ENCODE measurements at regions not wholly inside any gene's neighbourhood (a gene's known extent, or its start where the extent isn't known, plus 50 kb on each side); places are given as distances from the start of the nearest gene placed in this dataset.

GRCh38 chr6:119602215-119603178, 252.9 kb upstream of the MAN1A1 start:
- Histone ChIP-seq H3K4me3 (no peak overlapping the region), H3K4me1 (no peaks in the 10 kb centered on the region), H3K27me3 (ENCODE audit: low read depth) (no peaks in the 10 kb centered on the region), H3K9me3 (no peaks in the 10 kb centered on the region), H3K36me3 (no peaks in the 10 kb centered on the region), H3K27ac (no peak overlapping the region)
- intact Hi-C loops (cut with DNase I), result no loop called here
- ATAC-seq (no peak), DNase-seq (no peak)
- TF ChIP-seq CTCF (IDR thresholded peaks at IDR 0.05), result no peak

- TF ChIP-seq CTCF (IDR thresholded peaks at IDR 0.05), result no peak
- no peak for ATAC-seq
These were observed 249.3 kb upstream of the MAN1A1 start for GRCh38 chr6:119598883-119599282.

GRCh38 chr6:119594907-119595306, 245.3 kb upstream of the MAN1A1 start:
- Histone ChIP-seq H3K27ac (no peak overlapping the region), H3K9me3 (no peaks in the 10 kb centered on the region), H3K27me3 (ENCODE audit: low read depth) (no peaks in the 10 kb centered on the region), H3K4me3 (no peak overlapping the region), H3K36me3 (no peaks in the 10 kb centered on the region), H3K4me1 (no peaks in the 10 kb centered on the region)
- DNase-seq, result no peak
- intact Hi-C loops (cut with DNase I), result no loop called here
- no peak for ATAC-seq
- TF ChIP-seq CTCF (IDR thresholded peaks at IDR 0.05), result no peak

More at GRCh38 chr6:119598883-119599282, 249.3 kb upstream of the MAN1A1 start:
- no peaks in the 10 kb centered on the region for H3K4me1 ChIP-seq
- no peak overlapping the region for H3K4me3 ChIP-seq
- intact Hi-C loops (cut with DNase I), result no loop called here
- DNase-seq, result no peak
- no peak overlapping the region for H3K27ac ChIP-seq
- no peaks in the 10 kb centered on the region for H3K36me3 ChIP-seq
- no peaks in the 10 kb centered on the region for H3K27me3 ChIP-seq (ENCODE audit: low read depth)
- no peaks in the 10 kb centered on the region for H3K9me3 ChIP-seq

GRCh38 chr6:119591235-119591634, 241.7 kb upstream of the MAN1A1 start:
- Histone ChIP-seq H3K27ac (no peak overlapping the region), H3K27me3 (ENCODE audit: low read depth) (no peaks in the 10 kb centered on the region), H3K4me3 (no peak overlapping the region), H3K9me3 (no peaks in the 10 kb centered on the region), H3K4me1 (no peaks in the 10 kb centered on the region), H3K36me3 (no peaks in the 10 kb centered on the region)
- no peak for TF ChIP-seq CTCF (IDR thresholded peaks at IDR 0.05)
- intact Hi-C loops (cut with DNase I), result no loop called here
- DNase-seq, result no peak
- no peak for ATAC-seq

- Histone ChIP-seq H3K36me3 (no peaks in the 10 kb centered on the region), H3K9me3 (no peaks in the 10 kb centered on the region), H3K4me3 (no peak overlapping the region), H3K27ac (no peak overlapping the region), H3K27me3 (ENCODE audit: low read depth) (no peaks in the 10 kb centered on the region), H3K4me1 (no peaks in the 10 kb centered on the region)
- intact Hi-C loops (cut with DNase I), result no loop called here
- TF ChIP-seq CTCF (IDR thresholded peaks at IDR 0.05), result no peak
- DNase-seq (no peak), ATAC-seq (no peak)
These were observed 240.5 kb upstream of the MAN1A1 start for GRCh38 chr6:119590066-119590465.

Data from lower lobe of right lung (tissue), 2 donors.